GM12878 (cell line): ENCODE measurements at regions not wholly inside any gene's neighbourhood (a gene's known extent, or its start where the extent isn't known, plus 50 kb on each side); places are given as distances from the start of the nearest gene placed in this dataset.

Source experiments
- ATAC-seq: fragments of 200-7000 bp; cut with Tn5 transposase; 3 replicates; pipeline ENCODE4 v1.9.1; 2020; ENCODE audit warnings: mild to moderate bottlenecking, moderate library complexity
- BruUV-seq: library from RNA; stranded (reverse); fragments of 400-500 nt; replicated peaks from 2 replicates; lab custom pipeline; 2021; lab: Mats Ljungman, UMichigan
- CTCF ChIA-PET: fragments of 300-600 bp; sonication (Branson Sonifier 250); formaldehyde crosslinking; extraction: SDS; loops from one replicate; lab custom pipeline; 2021; ENCODE audit warnings: inconsistent platforms; lab: Yijun Ruan, JAX
- POLR2A ChIA-PET: fragments of 350-600 bp; formaldehyde crosslinking; extraction: SDS; loops from one replicate; lab custom pipeline; 2021; ENCODE audit warnings: inconsistent platforms; lab: Charles Lee
- RAD21 ChIA-PET: fragments of 300-600 bp; sonication (Branson Sonifier 250); formaldehyde crosslinking; loops from one replicate; lab custom pipeline; 2023; ENCODE audit warnings: antibody characterized with exemption; ENCODE audit not compliant: unreplicated experiment; lab: Charles Lee
- SMC1A ChIA-PET: fragments of 300-600 bp; sonication (Branson Sonifier 250); formaldehyde crosslinking; loops from one replicate; lab custom pipeline; 2023; ENCODE audit not compliant: unreplicated experiment, uncharacterized antibody; lab: Charles Lee
- DNase-seq: peaks from one replicate; pipeline ENCODE4 v3.0.0-alpha.2; 2011; ENCODE audit warnings: low read depth, low spot score
- FAIRE-seq: peaks from 3 replicates; lab custom pipeline; 2011; peaks lifted over from hg19 to GRCh38; lab: Jason Lieb, UNC
- H2AFZ ChIP-seq: 2 replicates; pipeline ENCODE4 v1.6.0; 2011; ENCODE audit warnings: low read depth, low read length, control low read depth; ENCODE audit not compliant: control insufficient read depth
- H3K27ac ChIP-seq: 2 replicates; pipeline ENCODE4 v1.5.1; 2011; ENCODE audit warnings: control low read depth; ENCODE audit not compliant: control insufficient read depth, insufficient read depth
- H3K27me3 ChIP-seq, 2 experiments: replicated peaks in 1 of 2; 2 replicates each; pipeline versions ENCODE4 v1.6.0 to v1.6.1; 2011; ENCODE audit warnings: low read length in 1 of 2; ENCODE audit not compliant: control insufficient read depth in 2 of 2, insufficient read depth in 2 of 2
- H3K36me3 ChIP-seq, 2 experiments: 2 replicates each; pipeline ENCODE4 v1.5.1; 2011; ENCODE audit warnings: low read length in 1 of 2; ENCODE audit not compliant: control insufficient read depth in 2 of 2, insufficient read depth in 2 of 2
- H3K4me1 ChIP-seq: 2 replicates; pipeline ENCODE4 v1.6.1; 2011; ENCODE audit warnings: mild to moderate bottlenecking, low read length, moderate library complexity, mixed read lengths; ENCODE audit not compliant: control insufficient read depth, insufficient read depth
- H3K4me2 ChIP-seq: 2 replicates; pipeline ENCODE4 v1.6.0; 2011; ENCODE audit warnings: control low read depth; ENCODE audit not compliant: control insufficient read depth, insufficient read depth
- H3K4me3 ChIP-seq: fragments of 200-600 bp; sonication (generic); 2 replicates; pipeline ENCODE4 v1.5.1; 2016
- H3K79me2 ChIP-seq: 2 replicates; pipeline ENCODE4 v1.6.0; 2011; ENCODE audit warnings: low read length; ENCODE audit not compliant: control insufficient read depth, insufficient read depth
- H3K9ac ChIP-seq: 2 replicates; pipeline ENCODE4 v1.8.0; 2011; ENCODE audit warnings: low read length, control low read depth, mixed read lengths; ENCODE audit not compliant: control insufficient read depth, insufficient read depth
- H3K9me3 ChIP-seq: replicated peaks from 3 replicates; pipeline ENCODE4 v1.5.1; 2011; ENCODE audit warnings: mild to moderate bottlenecking, low read length; ENCODE audit not compliant: control insufficient read depth, insufficient read depth
- H4K20me1 ChIP-seq: 2 replicates; pipeline ENCODE4 v1.6.0; 2011; ENCODE audit not compliant: control insufficient read depth, insufficient read depth
- BRCA1 ChIP-seq: IDR thresholded peaks from 2 replicates; pipeline ENCODE4 v1.6.1; 2011; ENCODE audit warnings: low read depth, low read length, improper control_type of control experiment
- CHD1 ChIP-seq: IDR thresholded peaks from 2 replicates; pipeline ENCODE4 v1.6.1; 2012; ENCODE audit warnings: low read depth, low read length, improper control_type of control experiment
- CHD4 ChIP-seq: fragments of 200-600 bp; sonication (generic); IDR thresholded peaks from 2 replicates; pipeline ENCODE4 v1.6.1; 2016; ENCODE audit warnings: mild to moderate bottlenecking
- ETV6 ChIP-seq, 2 experiments: fragments of 450-650 bp in 1 of 2; IDR thresholded peaks in 1 of 2; conservative IDR thresholded peaks in 1 of 2; 2 replicates each; pipeline ENCODE4 v1.6.1; 2014; ENCODE audit warnings: antibody characterized with exemption in 1 of 2, borderline replicate concordance in 1 of 2, low read depth in 1 of 2, mild to moderate bottlenecking in 1 of 2, moderate library complexity in 1 of 2
- HDAC2 ChIP-seq: fragments of 200-600 bp; sonication (generic); IDR thresholded peaks from 2 replicates; pipeline ENCODE4 v1.6.1; 2017
- HDAC6 ChIP-seq: fragments of 200-600 bp; sonication (generic); IDR thresholded peaks from one replicate; pipeline ENCODE4 v1.8.0; 2017; ENCODE audit warnings: antibody characterized with exemption; ENCODE audit not compliant: unreplicated experiment
- MEF2A ChIP-seq: IDR thresholded peaks from 2 replicates; pipeline ENCODE4 v1.6.1; 2011; ENCODE audit warnings: low read depth, mild to moderate bottlenecking, low read length, moderate library complexity; ENCODE audit not compliant: insufficient read depth
- MTA2 ChIP-seq: fragments of 450-650 bp; IDR thresholded peaks from 2 replicates; pipeline ENCODE4 v1.6.1; 2016; ENCODE audit warnings: low read depth, mild to moderate bottlenecking, moderate library complexity
- MYC ChIP-seq: IDR thresholded peaks from 2 replicates; pipeline ENCODE4 v1.6.1; 2011; ENCODE audit warnings: mild to moderate bottlenecking, low read length, moderate library complexity, inconsistent platforms; ENCODE audit not compliant: insufficient read depth, insufficient replicate concordance, insufficient read length, severe bottlenecking
- NBN ChIP-seq: fragments of 450-650 bp; IDR thresholded peaks from 2 replicates; pipeline ENCODE4 v1.6.1; 2016
- NFIC ChIP-seq: IDR thresholded peaks from 2 replicates; pipeline ENCODE4 v1.6.1; 2012; ENCODE audit warnings: low read depth, mild to moderate bottlenecking, inconsistent platforms, low read length, moderate library complexity
- NR2C1 ChIP-seq: fragments of 450-650 bp; IDR thresholded peaks from 2 replicates; pipeline ENCODE4 v1.6.1; 2017; ENCODE audit warnings: antibody characterized with exemption, mild to moderate bottlenecking, moderate library complexity
- POLR2AphosphoS2 ChIP-seq: IDR thresholded peaks from 2 replicates; pipeline ENCODE4 v1.6.1; 2011; ENCODE audit warnings: low read depth, mild to moderate bottlenecking, low read length, improper control_type of control experiment, moderate library complexity
- POU2F2 ChIP-seq: IDR thresholded peaks from 3 replicates; pipeline ENCODE4 v1.6.1; 2011; ENCODE audit warnings: low read depth, mild to moderate bottlenecking, low read length, borderline replicate concordance
- RAD21 ChIP-seq: IDR thresholded peaks from 2 replicates; pipeline ENCODE4 v1.6.1; 2011; ENCODE audit warnings: mild to moderate bottlenecking, low read depth, low read length, moderate library complexity; ENCODE audit not compliant: insufficient read depth
- SMAD1 ChIP-seq: fragments of 450-650 bp; IDR thresholded peaks from 2 replicates; pipeline ENCODE4 v1.6.1; 2018; ENCODE audit warnings: mild to moderate bottlenecking, low read depth; ENCODE audit not compliant: partially characterized antibody
- SMC3 ChIP-seq: IDR thresholded peaks from 2 replicates; pipeline ENCODE4 v1.6.1; 2011; ENCODE audit warnings: low read length, improper control_type of control experiment, borderline replicate concordance
- TCF12 ChIP-seq: IDR thresholded peaks from 2 replicates; pipeline ENCODE4 v1.6.1; 2011; ENCODE audit warnings: low read depth, mild to moderate bottlenecking, low read length
- WRNIP1 ChIP-seq: IDR thresholded peaks from 2 replicates; pipeline ENCODE4 v1.6.1; 2011; ENCODE audit warnings: low read depth, low read length, improper control_type of control experiment, borderline replicate concordance
- YY1 ChIP-seq: IDR thresholded peaks from 2 replicates; pipeline ENCODE4 v1.6.1; 2011; ENCODE audit warnings: low read depth, mild to moderate bottlenecking, low read length
- ZNF217 ChIP-seq: fragments of 450-650 bp; IDR thresholded peaks from 2 replicates; pipeline ENCODE4 v1.6.1; 2017; ENCODE audit warnings: antibody characterized with exemption, mild to moderate bottlenecking
- WGBS: methylation state at CpG from one replicate; pipeline ENCODE4 v1.1.6; 2016; ENCODE audit warnings: low lambda C conversion rate; ENCODE audit not compliant: insufficient replicate concordance, insufficient coverage; ENCODE audit errors: missing lambda C conversion rate; 5-methylcytosine and 5-hydroxymethylcytosine counted together
- in situ Hi-C: fragments of 300-500 bp; cut with MboI; formaldehyde crosslinking; loops from 9 replicates; pipeline ENCODE4 v1.14.3; 2018; ENCODE audit warnings: mixed read lengths
- intact Hi-C: fragments of 100-400 bp; cut with micrococcal nuclease; formaldehyde crosslinking; loops from one replicate; pipeline ENCODE4 v1.14.2; 2022; ENCODE audit not compliant: unreplicated experiment
- TF ChIP-seq, protein P1 (sequence below), 3 experiments: IDR thresholded peaks in 2 of 3; conservative IDR thresholded peaks in 1 of 3; 2 replicates each; pipeline ENCODE4 v1.5.1; 2011; ENCODE audit warnings: low read depth in 3 of 3, low read length in 3 of 3, mild to moderate bottlenecking in 3 of 3, control low read depth in 2 of 3, moderate library complexity in 2 of 3, inconsistent platforms in 1 of 3, mixed read lengths in 1 of 3; ENCODE audit not compliant: control insufficient read depth in 2 of 3, insufficient read depth in 1 of 3; ENCODE audit errors: extremely low read depth in 1 of 3

DNA sequence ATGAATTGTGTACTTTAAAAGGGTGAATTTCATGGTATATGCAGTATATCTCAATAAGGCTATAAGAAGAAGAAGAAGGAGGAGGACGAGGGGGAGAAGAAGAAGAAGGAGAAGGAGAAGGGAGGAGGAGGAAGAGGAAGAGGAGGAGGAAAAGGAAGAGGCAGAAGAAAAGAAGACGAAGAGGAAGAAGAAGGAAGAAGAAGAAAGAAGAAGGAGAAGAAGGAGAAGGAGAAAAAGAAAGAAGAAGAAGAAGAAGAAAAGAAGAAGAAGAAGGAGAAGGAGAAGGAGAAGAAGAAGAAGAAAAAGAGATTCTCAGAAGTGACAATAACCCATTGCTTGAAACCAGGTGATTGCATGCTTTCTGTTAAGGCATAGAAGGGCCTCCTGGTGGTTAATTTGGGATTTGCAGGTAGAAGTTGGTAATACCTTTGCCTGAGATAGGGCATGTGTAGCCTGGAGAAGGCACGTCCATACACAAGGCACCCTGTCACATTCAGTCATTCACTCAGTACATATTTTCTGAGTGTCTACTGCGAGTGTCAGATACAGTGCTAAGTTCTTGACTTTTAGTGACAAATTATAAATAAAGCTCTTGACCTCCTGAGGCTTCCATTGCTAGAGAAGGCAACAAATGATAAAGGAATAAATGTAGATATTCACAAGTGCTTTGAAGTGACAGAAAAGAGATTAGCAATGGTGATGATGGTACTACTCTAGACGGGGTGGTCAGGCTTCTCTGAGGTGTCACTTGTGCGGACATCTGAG is 231.3 kb downstream of the NPR3 start:
- Histone ChIP-seq H3K79me2 (no peaks in the 10 kb centered on the region), H2AFZ (no peak overlapping the region), H3K27ac (no peak overlapping the region), H3K4me2 (no peak overlapping the region), H3K36me3 (no peaks in the 10 kb centered on the region), H3K9me3 (no peaks in the 10 kb centered on the region), H4K20me1 (no peaks in the 10 kb centered on the region), H3K4me1 (no peaks in the 10 kb centered on the region), H3K4me3 (no peak overlapping the region), H3K27me3 (no peaks in the 10 kb centered on the region), H3K9ac (no peak overlapping the region)
- CTCF ChIA-PET: interaction anchor here (1.1 kb wide), 1 partner anchor 236 kb away, joined by 3 read pairs; no protein-coding TSS in a partner anchor
- RAD21 ChIA-PET: interaction anchor here (0.6 kb wide), 1 partner anchor 437 kb away, joined by 3 read pairs; no protein-coding TSS in a partner anchor
- no TSS peak for BruUV-seq
- DNase-seq: no peak
- intact Hi-C loops (loop anchor here (1.0 kb wide), 1 partner anchor 235 kb away; no protein-coding TSS in a partner anchor), in situ Hi-C loops (loop anchor here (25.0 kb wide), 1 partner anchor 480 kb away; no protein-coding TSS in a partner anchor)
- peak; percentile 86 for ATAC-seq
- WGBS: 17% methylated on average over 6 of the region's 6 CpGs
- no peak for FAIRE-seq
- no peak for TF ChIP-seq ETV6 (conservative IDR thresholded peaks at IDR 0.05 in 1 of 2, IDR thresholded peaks at IDR 0.05 in 1 of 2; ENCODE audit: borderline replicate concordance in 1 of 2, low read depth in 1 of 2)
- no peak for TF ChIP-seq NFIC
- no peak for TF ChIP-seq POU2F2
- no peak for TF ChIP-seq CHD1
- no peak for TF ChIP-seq MEF2A
- TF ChIP-seq BRCA1: no peak
- no peak for TF ChIP-seq MYC
- no peak for TF ChIP-seq HDAC2
- TF ChIP-seq WRNIP1: no peak
- TF ChIP-seq YY1: no peak
- TF ChIP-seq, protein P1, sequence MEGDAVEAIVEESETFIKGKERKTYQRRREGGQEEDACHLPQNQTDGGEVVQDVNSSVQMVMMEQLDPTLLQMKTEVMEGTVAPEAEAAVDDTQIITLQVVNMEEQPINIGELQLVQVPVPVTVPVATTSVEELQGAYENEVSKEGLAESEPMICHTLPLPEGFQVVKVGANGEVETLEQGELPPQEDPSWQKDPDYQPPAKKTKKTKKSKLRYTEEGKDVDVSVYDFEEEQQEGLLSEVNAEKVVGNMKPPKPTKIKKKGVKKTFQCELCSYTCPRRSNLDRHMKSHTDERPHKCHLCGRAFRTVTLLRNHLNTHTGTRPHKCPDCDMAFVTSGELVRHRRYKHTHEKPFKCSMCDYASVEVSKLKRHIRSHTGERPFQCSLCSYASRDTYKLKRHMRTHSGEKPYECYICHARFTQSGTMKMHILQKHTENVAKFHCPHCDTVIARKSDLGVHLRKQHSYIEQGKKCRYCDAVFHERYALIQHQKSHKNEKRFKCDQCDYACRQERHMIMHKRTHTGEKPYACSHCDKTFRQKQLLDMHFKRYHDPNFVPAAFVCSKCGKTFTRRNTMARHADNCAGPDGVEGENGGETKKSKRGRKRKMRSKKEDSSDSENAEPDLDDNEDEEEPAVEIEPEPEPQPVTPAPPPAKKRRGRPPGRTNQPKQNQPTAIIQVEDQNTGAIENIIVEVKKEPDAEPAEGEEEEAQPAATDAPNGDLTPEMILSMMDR (IDR thresholded peaks at IDR 0.05 in 2 of 3, conservative IDR thresholded peaks at IDR 0.05 in 1 of 3; ENCODE audit: control insufficient read depth in 2 of 3, extremely low read depth in 1 of 3, insufficient read depth in 1 of 3, low read depth in 3 of 3, low read length in 3 of 3): peak; percentile 35 to 61 (median 49)
- no peak for TF ChIP-seq NBN
- no peak for TF ChIP-seq CHD4
- no peak for TF ChIP-seq POLR2AphosphoS2
- peak; percentile 41 for TF ChIP-seq RAD21
- TF ChIP-seq MTA2: no peak
- no peak for TF ChIP-seq SMAD1
- no peak for TF ChIP-seq TCF12
- TF ChIP-seq SMC3: peak; percentile 44; the same call in 1 of the 2 replicates
- no peak for TF ChIP-seq NR2C1
- TF ChIP-seq ZNF217: no peak
- TF ChIP-seq HDAC6: no peak
- POLR2A ChIA-PET: no interaction called here
- SMC1A ChIA-PET: no interaction called here
